Neuron (in vitro differentiated cells): ENCODE measurements at regions not wholly inside any gene's neighbourhood (a gene's known extent, or its start where the extent isn't known, plus 50 kb on each side); places are given as distances from the start of the nearest gene placed in this dataset.

Experiments
- H2AFZ ChIP-seq: one replicate; pipeline ENCODE4 v1.6.1; 2013; ENCODE audit warnings: low read depth, mild to moderate bottlenecking, inconsistent platforms, low read length, moderate library complexity
- H3K27me3 ChIP-seq: one replicate; pipeline ENCODE4 v1.6.1; 2013; ENCODE audit warnings: low read length; ENCODE audit not compliant: insufficient read depth
- H3K36me3 ChIP-seq: one replicate; pipeline ENCODE4 v1.6.1; 2013; ENCODE audit warnings: low read length; ENCODE audit not compliant: insufficient read depth
- H3K4me1 ChIP-seq: one replicate; pipeline ENCODE4 v1.6.1; 2013; ENCODE audit warnings: low read length; ENCODE audit not compliant: insufficient read depth
- H3K4me3 ChIP-seq: 2 replicates; pipeline ENCODE4 v1.5.1; 2013; ENCODE audit warnings: mild to moderate bottlenecking, low read length, moderate library complexity
- H3K9me3 ChIP-seq: one replicate; pipeline ENCODE4 v1.6.1; 2013; ENCODE audit warnings: low read length

- H3K9me3 ChIP-seq: no peaks in the 10 kb centered on the region
- no peak overlapping the region for H3K4me3 ChIP-seq
- no peak overlapping the region for H2AFZ ChIP-seq
- H3K36me3 ChIP-seq: no peaks in the 10 kb centered on the region
- H3K4me1 ChIP-seq: no peaks in the 10 kb centered on the region
- no peaks in the 10 kb centered on the region for H3K27me3 ChIP-seq
Observed at GRCh38 chr13:90531744-90532143, 815.7 kb upstream of the MIR17HG start.

GRCh38 chr13:90532861-90533492 lies 814.5 kb upstream of the MIR17HG start:
- no peaks in the 10 kb centered on the region for H3K9me3 ChIP-seq
- no peak overlapping the region for H2AFZ ChIP-seq
- no peaks in the 10 kb centered on the region for H3K27me3 ChIP-seq
- H3K4me1 ChIP-seq: no peaks in the 10 kb centered on the region
- H3K36me3 ChIP-seq: no peaks in the 10 kb centered on the region
- no peak overlapping the region for H3K4me3 ChIP-seq

GRCh38 chr13:90533866-90534265 lies 813.6 kb upstream of the MIR17HG start:
- no peaks in the 10 kb centered on the region for H3K9me3 ChIP-seq
- no peaks in the 10 kb centered on the region for H3K27me3 ChIP-seq

GRCh38 chr13:90534617-90535370 lies 812.7 kb upstream of the MIR17HG start:
- Histone ChIP-seq H3K4me1 (no peaks in the 10 kb centered on the region), H3K36me3 (no peaks in the 10 kb centered on the region), H2AFZ (no peak overlapping the region), H3K9me3 (no peaks in the 10 kb centered on the region), H3K4me3 (no peak overlapping the region), H3K27me3 (no peaks in the 10 kb centered on the region)

More at GRCh38 chr13:90533866-90534265, 813.6 kb upstream of the MIR17HG start:
- no peaks in the 10 kb centered on the region for H3K36me3 ChIP-seq
- no peak overlapping the region for H2AFZ ChIP-seq
- H3K4me3 ChIP-seq: no peak overlapping the region
- H3K4me1 ChIP-seq: no peaks in the 10 kb centered on the region

GRCh38 chr13:90535421-90535820 lies 812.1 kb upstream of the MIR17HG start:
- H3K4me3 ChIP-seq: no peak overlapping the region

GRCh38 chr13:90538063-90538462 lies 809.4 kb upstream of the MIR17HG start:
- H3K4me3 ChIP-seq: no peak overlapping the region
- no peak overlapping the region for H2AFZ ChIP-seq
- no peaks in the 10 kb centered on the region for H3K9me3 ChIP-seq
- H3K27me3 ChIP-seq: no peaks in the 10 kb centered on the region
- H3K4me1 ChIP-seq: no peaks in the 10 kb centered on the region
- no peaks in the 10 kb centered on the region for H3K36me3 ChIP-seq

More at GRCh38 chr13:90535421-90535820, 812.1 kb upstream of the MIR17HG start:
- Histone ChIP-seq H2AFZ (no peak overlapping the region), H3K9me3 (no peaks in the 10 kb centered on the region), H3K4me1 (no peaks in the 10 kb centered on the region), H3K27me3 (no peaks in the 10 kb centered on the region), H3K36me3 (no peaks in the 10 kb centered on the region)

- H3K4me3 ChIP-seq: no peak overlapping the region
- H3K27me3 ChIP-seq: no peaks in the 10 kb centered on the region
- no peak overlapping the region for H2AFZ ChIP-seq
- H3K9me3 ChIP-seq: peaks cover 6% of the 10 kb centered on the region
- no peaks in the 10 kb centered on the region for H3K4me1 ChIP-seq
- no peaks in the 10 kb centered on the region for H3K36me3 ChIP-seq
Observed at GRCh38 chr13:90541346-90541745, 806.1 kb upstream of the MIR17HG start.

- Histone ChIP-seq H3K27me3 (no peaks in the 10 kb centered on the region), H3K36me3 (no peaks in the 10 kb centered on the region), H3K4me1 (no peaks in the 10 kb centered on the region), H3K9me3 (peaks cover 10% of the 10 kb centered on the region), H3K4me3 (no peak overlapping the region), H2AFZ (no peak overlapping the region)
Observed at GRCh38 chr13:90542959-90543505, 804.5 kb upstream of the MIR17HG start.

- H3K9me3 ChIP-seq: peaks cover 10% of the 10 kb centered on the region
- no peaks in the 10 kb centered on the region for H3K4me1 ChIP-seq
Observed at GRCh38 chr13:90545070-90545840, 802.2 kb upstream of the MIR17HG start.

GRCh38 chr13:90547272-90547790 lies 800.2 kb upstream of the MIR17HG start:
- Histone ChIP-seq H2AFZ (no peak overlapping the region), H3K4me1 (no peaks in the 10 kb centered on the region), H3K36me3 (no peaks in the 10 kb centered on the region), H3K9me3 (peaks cover 10% of the 10 kb centered on the region), H3K4me3 (no peak overlapping the region), H3K27me3 (no peaks in the 10 kb centered on the region)

More at GRCh38 chr13:90545070-90545840, 802.2 kb upstream of the MIR17HG start:
- Histone ChIP-seq H3K36me3 (no peaks in the 10 kb centered on the region), H2AFZ (no peak overlapping the region), H3K27me3 (no peaks in the 10 kb centered on the region), H3K4me3 (no peak overlapping the region)

- Histone ChIP-seq H3K4me3 (no peak overlapping the region), H3K9me3 (peaks cover 5% of the 10 kb centered on the region), H3K4me1 (no peaks in the 10 kb centered on the region), H3K36me3 (no peaks in the 10 kb centered on the region), H3K27me3 (no peaks in the 10 kb centered on the region), H2AFZ (no peak overlapping the region)
Observed at GRCh38 chr13:90551253-90551652, 796.2 kb upstream of the MIR17HG start.

- no peak overlapping the region for H2AFZ ChIP-seq
- no peaks in the 10 kb centered on the region for H3K4me1 ChIP-seq
- H3K36me3 ChIP-seq: no peaks in the 10 kb centered on the region
- H3K9me3 ChIP-seq: no peaks in the 10 kb centered on the region
- no peak overlapping the region for H3K4me3 ChIP-seq
- H3K27me3 ChIP-seq: no peaks in the 10 kb centered on the region
Observed at GRCh38 chr13:90552702-90553101, 794.8 kb upstream of the MIR17HG start.

- no peak overlapping the region for H2AFZ ChIP-seq
- no peaks in the 10 kb centered on the region for H3K9me3 ChIP-seq
- no peaks in the 10 kb centered on the region for H3K4me1 ChIP-seq
- H3K4me3 ChIP-seq: no peak overlapping the region
- no peaks in the 10 kb centered on the region for H3K36me3 ChIP-seq
- H3K27me3 ChIP-seq: no peaks in the 10 kb centered on the region
Observed at GRCh38 chr13:90553159-90553558, 794.3 kb upstream of the MIR17HG start.
